ENCODE measurements at regions not wholly inside any gene's neighbourhood (a gene's known extent, or its start where the extent isn't known, plus 50 kb on each side); places are given as distances from the start of the nearest gene placed in this dataset.
"Not testable (repeated sequence)": the region's sequence is repeated elsewhere in the genome, so short reads cannot be mapped to it uniquely, and the experiment has no call there.

DNA sequence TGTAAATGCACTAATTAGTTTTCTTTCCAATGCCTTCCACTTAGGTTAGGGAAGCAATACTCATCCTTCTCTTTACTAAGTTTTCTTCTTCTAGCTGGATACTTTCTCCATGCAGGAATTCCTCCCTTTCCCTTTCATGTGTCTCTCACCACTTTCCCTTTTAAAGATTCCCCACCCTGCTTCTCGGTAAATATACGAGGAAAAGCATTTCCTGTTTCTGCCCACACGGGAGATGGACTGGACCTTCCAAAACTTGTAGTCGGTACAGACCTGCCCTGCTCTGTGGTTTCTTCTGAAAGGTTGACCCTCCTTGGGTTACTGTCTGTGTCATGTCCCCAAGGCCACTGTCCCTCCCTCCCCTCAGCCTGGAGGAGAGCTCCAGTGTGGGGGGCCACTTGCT lies 58.9 kb upstream of the LYZL2 start:
- WGBS, 3 donors, result 30 to 45% (median 35%) methylated on average over 4 of the region's 4 CpGs
- H3K27ac ChIP-seq (ENCODE audit: low read depth, low read length), result no peak overlapping the region

GRCh38 chr10:30687698-30688213 lies 58.2 kb upstream of the LYZL2 start:
- 1% methylated on average over 7 of the region's 7 CpGs for WGBS, 3 donors
- H3K27ac ChIP-seq (ENCODE audit: low read depth, low read length), result no peak overlapping the region

DNA sequence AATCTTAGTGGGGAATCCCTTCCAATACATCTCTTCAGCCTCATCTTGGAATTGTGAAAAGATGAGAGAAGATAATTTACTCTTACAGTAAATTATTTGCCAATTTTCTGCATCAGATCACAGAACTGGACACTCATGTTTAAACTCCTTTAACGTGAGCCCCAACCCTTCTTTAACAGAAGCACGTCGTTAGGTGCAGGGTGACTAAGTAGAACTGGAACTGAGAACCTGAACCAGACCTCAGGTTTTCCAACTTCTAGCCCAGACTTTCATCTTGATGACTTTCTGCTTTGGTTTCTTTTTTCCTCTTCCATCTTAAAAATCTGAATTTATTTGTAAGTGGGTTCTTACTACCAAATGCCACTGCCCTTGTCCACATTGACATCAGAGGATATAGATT lies 57.2 kb upstream of the LYZL2 start:
- H3K27ac ChIP-seq (ENCODE audit: low read depth, low read length), result no peak overlapping the region
- 46 to 65% (median 64%) methylated on average over 3 of the region's 3 CpGs for WGBS, 3 donors

DNA sequence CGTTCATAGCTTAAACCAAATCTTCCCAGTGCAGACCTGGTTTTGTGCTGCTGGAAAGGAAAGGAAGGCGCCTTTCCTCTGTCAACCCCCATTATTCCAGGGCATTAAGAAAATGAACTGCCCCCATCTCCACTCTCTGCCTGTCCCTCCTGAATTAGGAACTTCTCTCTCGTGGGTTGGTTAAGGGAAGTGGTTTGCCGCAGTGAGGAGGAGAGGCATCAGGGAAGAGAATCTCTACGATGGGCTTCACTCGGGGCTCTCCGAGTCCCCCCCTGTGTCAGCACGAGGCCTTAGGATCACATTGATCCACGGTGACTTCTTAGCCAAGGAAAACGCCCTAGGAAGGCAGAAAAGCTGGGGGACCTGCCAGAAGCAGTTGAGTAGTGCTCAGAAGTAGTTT lies 53.9 kb upstream of the LYZL2 start:
- H3K27ac ChIP-seq (ENCODE audit: low read depth, low read length), result no peak overlapping the region
- WGBS, 3 donors, result 60 to 65% (median 61%) methylated on average over 10 of the region's 10 CpGs

GRCh38 chr10:30682377-30683199 lies 53.0 kb upstream of the LYZL2 start:
- H3K27ac ChIP-seq (ENCODE audit: low read depth, low read length), result not testable (repeated sequence)
- WGBS, 3 donors, result 61 to 76% (median 71%) methylated on average over 9 of the region's 9 CpGs

DNA sequence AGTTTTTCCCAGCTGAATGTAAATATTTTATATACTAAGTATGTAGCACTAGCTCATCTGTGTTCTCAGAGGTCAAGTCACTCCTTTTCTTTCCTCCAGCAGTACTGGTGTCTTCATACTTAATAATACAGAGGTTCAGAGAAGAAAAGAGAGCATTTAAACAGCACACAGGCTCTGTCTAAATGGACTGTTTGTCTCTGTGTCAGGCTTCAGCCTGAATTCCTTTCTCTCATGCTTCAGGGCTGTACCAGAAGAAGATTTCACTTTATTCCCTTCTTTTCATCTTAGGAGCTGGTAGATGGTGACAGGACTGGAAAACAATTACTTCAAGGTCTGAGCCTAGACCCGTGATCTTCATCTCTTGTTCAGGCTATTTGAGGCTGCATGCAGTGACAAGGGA lies 51.4 kb upstream of the LYZL2 start:
- 49 to 79% (median 69%) methylated on average over 1 of the region's 1 CpG for WGBS, 3 donors
- no peak overlapping the region for H3K27ac ChIP-seq (ENCODE audit: low read depth, low read length)

All from adipose tissue (tissue), 3 donors.